Mesothelial cell of epicardium (in vitro differentiated cells): ENCODE measurements at regions not wholly inside any gene's neighbourhood (a gene's known extent, or its start where the extent isn't known, plus 50 kb on each side); places are given as distances from the start of the nearest gene placed in this dataset.

Experiments used
- DNase-seq, 2 experiments: peaks; one replicate each; pipeline ENCODE4 v3.0.0; 2021; ENCODE audit warnings: low spot score in 2 of 2; ENCODE audit not compliant: unreplicated experiment in 2 of 2
- H3K27ac Mint-ChIP-seq: 2 replicates; pipeline ENCODE4 v1.8.0; 2021; ENCODE audit warnings: mixed read lengths
- H3K27me3 Mint-ChIP-seq: 2 replicates; pipeline ENCODE4 v1.8.0; 2021; ENCODE audit warnings: low read depth, mixed read lengths
- H3K36me3 Mint-ChIP-seq: 2 replicates; pipeline ENCODE4 v1.8.0; 2021; ENCODE audit warnings: mixed read lengths
- H3K4me1 Mint-ChIP-seq: 2 replicates; pipeline ENCODE4 v1.8.0; 2021; ENCODE audit warnings: mixed read lengths
- H3K4me3 Mint-ChIP-seq: 2 replicates; pipeline ENCODE4 v1.8.0; 2021; ENCODE audit warnings: mild to moderate bottlenecking, moderate library complexity, mixed read lengths
- H3K9me3 Mint-ChIP-seq: 2 replicates; pipeline ENCODE4 v1.8.0; 2021; ENCODE audit warnings: mixed read lengths
- TF ChIP-seq, protein P1 (sequence below): fragments of 200-600 bp; sonication (generic); IDR thresholded peaks from one replicate; pipeline ENCODE4 v1.5.0; 2021; ENCODE audit warnings: antibody characterized with exemption; ENCODE audit not compliant: unreplicated experiment

DNA sequence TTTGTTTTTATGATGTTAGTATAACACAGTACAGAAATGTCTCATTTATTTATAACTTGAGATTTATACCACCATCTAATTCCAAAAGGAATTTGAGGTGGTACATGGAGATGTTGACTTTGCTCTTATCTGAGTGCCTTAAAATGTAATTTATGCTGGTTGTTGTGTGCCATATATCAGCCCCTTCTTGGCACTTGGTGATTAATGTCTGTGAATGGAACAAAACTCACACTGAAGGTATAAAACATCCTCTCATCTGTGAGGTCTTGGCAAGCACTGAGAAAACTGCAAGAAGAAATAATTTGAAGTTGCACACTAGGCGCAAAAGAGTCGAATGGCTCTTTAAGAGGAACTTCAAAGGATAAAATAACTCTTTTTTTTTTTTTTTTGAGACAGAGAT, 240.4 kb downstream of the B3GLCT start:
- no peak overlapping the region for H3K4me3 Mint-ChIP-seq
- TF ChIP-seq, protein P1, sequence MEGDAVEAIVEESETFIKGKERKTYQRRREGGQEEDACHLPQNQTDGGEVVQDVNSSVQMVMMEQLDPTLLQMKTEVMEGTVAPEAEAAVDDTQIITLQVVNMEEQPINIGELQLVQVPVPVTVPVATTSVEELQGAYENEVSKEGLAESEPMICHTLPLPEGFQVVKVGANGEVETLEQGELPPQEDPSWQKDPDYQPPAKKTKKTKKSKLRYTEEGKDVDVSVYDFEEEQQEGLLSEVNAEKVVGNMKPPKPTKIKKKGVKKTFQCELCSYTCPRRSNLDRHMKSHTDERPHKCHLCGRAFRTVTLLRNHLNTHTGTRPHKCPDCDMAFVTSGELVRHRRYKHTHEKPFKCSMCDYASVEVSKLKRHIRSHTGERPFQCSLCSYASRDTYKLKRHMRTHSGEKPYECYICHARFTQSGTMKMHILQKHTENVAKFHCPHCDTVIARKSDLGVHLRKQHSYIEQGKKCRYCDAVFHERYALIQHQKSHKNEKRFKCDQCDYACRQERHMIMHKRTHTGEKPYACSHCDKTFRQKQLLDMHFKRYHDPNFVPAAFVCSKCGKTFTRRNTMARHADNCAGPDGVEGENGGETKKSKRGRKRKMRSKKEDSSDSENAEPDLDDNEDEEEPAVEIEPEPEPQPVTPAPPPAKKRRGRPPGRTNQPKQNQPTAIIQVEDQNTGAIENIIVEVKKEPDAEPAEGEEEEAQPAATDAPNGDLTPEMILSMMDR, result no peak
- no peak overlapping the region for H3K27ac Mint-ChIP-seq
- H3K9me3 Mint-ChIP-seq, result no peaks in the 10 kb centered on the region
- peaks cover 7% of the 10 kb centered on the region for H3K27me3 Mint-ChIP-seq
- DNase-seq, result no peak
- no peaks in the 10 kb centered on the region for H3K36me3 Mint-ChIP-seq
- peaks cover 44% of the 10 kb centered on the region for H3K4me1 Mint-ChIP-seq

DNA sequence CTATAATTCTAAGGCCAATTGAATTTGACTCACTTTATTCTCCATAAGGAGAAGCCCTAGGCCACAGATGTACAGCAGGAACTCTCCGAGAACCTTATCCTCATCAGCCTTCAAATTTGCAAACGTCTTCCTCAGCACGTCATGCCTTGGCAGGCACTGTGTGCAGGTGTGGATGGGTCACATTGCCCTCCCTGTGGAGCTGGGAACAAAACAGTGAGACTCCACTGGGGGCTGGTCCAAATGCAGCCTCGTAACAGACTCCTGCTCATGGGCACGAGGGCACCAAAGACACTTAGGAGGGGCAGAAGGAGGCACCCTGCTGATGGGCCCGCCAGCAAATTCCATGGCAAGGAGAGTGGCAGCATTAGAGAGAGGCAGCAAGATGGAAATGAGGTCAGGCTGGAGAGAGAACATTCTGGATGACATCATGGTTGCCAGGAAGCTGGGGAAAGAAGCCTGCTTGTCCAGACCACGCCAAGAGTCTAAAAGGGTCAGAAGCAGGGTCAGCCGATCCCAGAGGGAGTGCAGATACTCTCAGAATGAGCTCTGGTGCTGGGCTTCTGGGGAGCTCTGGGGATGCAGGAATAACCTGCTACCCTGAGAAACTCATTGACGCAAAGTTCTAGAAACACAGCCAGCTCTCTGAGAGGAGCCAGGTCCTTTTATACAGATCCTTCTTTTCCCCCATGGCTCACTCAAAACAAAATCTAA, 242.2 kb downstream of the B3GLCT start:
- Mint-ChIP-seq H3K4me3 (no peak overlapping the region), H3K36me3 (no peaks in the 10 kb centered on the region), H3K27ac (no peak overlapping the region), H3K9me3 (no peaks in the 10 kb centered on the region), H3K27me3 (peaks cover 14% of the 10 kb centered on the region), H3K4me1 (peaks cover 28% of the 10 kb centered on the region)
- TF ChIP-seq, protein P1, result no peak
- DNase-seq, result no peak

DNA sequence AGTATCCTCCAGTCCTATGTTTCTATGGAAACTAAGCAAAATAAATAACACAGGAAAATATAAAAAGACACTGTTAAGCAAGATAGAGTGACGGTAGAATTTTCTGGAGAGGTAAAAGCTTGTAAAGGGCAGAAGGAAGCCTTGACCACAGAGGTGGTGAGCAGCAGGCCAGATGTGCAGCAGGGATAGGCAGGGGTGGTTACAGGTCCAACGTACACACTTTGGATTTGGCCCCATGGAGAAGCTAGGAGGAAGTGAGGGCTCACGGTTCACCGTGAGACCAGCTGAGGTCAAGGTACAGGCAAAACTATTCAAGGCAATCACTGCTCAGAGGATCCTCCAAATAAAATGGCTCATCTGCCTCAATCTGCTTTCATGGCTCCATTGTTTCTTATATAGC, 242.8 kb downstream of the B3GLCT start:
- Mint-ChIP-seq H3K27ac (no peak overlapping the region), H3K27me3 (peaks cover 14% of the 10 kb centered on the region), H3K9me3 (no peaks in the 10 kb centered on the region), H3K4me3 (no peak overlapping the region), H3K4me1 (peaks cover 24% of the 10 kb centered on the region), H3K36me3 (no peaks in the 10 kb centered on the region)
- DNase-seq, result no peak
- TF ChIP-seq, protein P1, result no peak

DNA sequence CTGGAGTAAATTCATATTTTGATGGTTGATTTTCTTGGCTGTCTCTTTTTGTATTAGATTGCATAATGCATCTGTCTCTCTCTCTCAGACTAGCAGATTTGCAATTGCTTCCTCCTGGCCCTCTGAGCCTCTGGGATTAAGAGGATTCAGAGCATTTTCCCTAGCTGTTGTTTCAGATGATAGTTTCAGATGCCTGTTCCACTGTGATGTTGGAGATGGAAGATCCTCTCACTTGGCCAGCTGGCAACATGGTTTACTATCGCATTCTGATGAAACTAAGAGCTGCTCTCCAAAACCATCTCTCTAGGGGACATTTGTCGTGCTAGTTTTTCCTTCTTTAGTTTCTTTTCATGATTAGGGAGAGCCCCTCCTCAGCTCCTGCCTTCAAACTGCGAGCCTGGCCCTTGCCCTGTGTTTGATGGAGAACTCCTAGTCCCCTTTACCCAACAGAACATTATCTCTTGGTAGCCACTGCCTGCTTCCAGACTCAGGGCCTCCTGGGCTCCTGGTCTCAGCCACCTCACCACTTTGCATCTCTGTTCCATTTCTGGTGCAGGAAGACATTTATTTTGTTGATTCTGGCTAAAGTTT, 244.6 kb downstream of the B3GLCT start:
- no peak for DNase-seq
- H3K9me3 Mint-ChIP-seq, result no peaks in the 10 kb centered on the region
- TF ChIP-seq, protein P1, result no peak
- H3K36me3 Mint-ChIP-seq, result no peaks in the 10 kb centered on the region
- H3K4me3 Mint-ChIP-seq, result no peak overlapping the region
- peaks cover 20% of the 10 kb centered on the region for H3K4me1 Mint-ChIP-seq
- peaks cover 16% of the 10 kb centered on the region for H3K27me3 Mint-ChIP-seq
- no peak overlapping the region for H3K27ac Mint-ChIP-seq

DNA sequence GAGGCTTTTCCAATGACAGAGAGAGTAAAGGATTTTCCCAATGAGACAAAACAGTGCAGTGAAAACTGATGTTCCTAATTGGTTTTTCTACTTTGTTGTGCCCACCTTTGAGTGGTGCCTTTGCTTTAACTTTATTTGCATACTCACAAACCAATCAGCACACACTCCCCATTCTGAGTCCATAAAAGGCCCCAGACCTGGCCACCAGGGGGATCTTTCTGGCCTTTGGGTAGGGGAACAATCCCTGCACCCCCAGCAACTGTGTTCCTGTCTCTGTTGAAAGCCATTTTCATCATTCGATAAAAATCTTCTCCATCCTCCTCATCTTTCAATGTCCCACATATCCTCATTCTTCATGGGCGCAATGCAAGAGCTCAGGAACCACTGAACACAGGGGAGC, 252.8 kb downstream of the B3GLCT start:
- peaks cover 12% of the 10 kb centered on the region for H3K4me1 Mint-ChIP-seq
- H3K4me3 Mint-ChIP-seq, result no peak overlapping the region
- no peaks in the 10 kb centered on the region for H3K9me3 Mint-ChIP-seq
- no peak for DNase-seq
- H3K27me3 Mint-ChIP-seq, result peaks cover 2% of the 10 kb centered on the region
- no peaks in the 10 kb centered on the region for H3K36me3 Mint-ChIP-seq
- H3K27ac Mint-ChIP-seq, result no peak overlapping the region
- TF ChIP-seq, protein P1, result no peak
